ENCODE measurements at regions not wholly inside any gene's neighbourhood (a gene's known extent, or its start where the extent isn't known, plus 50 kb on each side); places are given as distances from the start of the nearest gene placed in this dataset.

DNA sequence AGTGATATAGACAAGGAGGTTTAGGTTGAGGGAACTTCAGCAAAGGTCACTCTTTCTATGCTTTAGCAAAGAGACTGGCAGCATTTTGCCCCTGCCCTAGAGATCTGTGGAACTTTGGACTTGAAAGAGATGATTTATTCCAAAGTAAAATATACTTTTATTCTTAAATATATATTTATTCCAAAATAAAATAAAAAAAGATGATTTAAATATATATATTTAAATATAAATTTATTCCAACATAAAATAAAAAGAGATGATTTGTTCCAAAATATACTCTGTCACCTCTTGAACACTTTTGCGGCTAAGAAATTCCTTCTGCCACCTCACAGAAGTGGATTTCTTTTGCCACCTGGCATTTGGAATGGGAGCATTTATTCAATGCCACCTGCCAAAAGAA, 521.3 kb upstream of the CHORDC1 start:
- TF ChIP-seq POLR2A (IDR thresholded peaks at IDR 0.05) (no peak), EP300 (IDR thresholded peaks at IDR 0.05) (no peak), POLR2AphosphoS5 (IDR thresholded peaks at IDR 0.05) (no peak)
- TF ChIP-seq, protein P1, sequence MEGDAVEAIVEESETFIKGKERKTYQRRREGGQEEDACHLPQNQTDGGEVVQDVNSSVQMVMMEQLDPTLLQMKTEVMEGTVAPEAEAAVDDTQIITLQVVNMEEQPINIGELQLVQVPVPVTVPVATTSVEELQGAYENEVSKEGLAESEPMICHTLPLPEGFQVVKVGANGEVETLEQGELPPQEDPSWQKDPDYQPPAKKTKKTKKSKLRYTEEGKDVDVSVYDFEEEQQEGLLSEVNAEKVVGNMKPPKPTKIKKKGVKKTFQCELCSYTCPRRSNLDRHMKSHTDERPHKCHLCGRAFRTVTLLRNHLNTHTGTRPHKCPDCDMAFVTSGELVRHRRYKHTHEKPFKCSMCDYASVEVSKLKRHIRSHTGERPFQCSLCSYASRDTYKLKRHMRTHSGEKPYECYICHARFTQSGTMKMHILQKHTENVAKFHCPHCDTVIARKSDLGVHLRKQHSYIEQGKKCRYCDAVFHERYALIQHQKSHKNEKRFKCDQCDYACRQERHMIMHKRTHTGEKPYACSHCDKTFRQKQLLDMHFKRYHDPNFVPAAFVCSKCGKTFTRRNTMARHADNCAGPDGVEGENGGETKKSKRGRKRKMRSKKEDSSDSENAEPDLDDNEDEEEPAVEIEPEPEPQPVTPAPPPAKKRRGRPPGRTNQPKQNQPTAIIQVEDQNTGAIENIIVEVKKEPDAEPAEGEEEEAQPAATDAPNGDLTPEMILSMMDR (IDR thresholded peaks at IDR 0.05): no peak
